BE2C (cell line): ENCODE measurements at regions not wholly inside any gene's neighbourhood (a gene's known extent, or its start where the extent isn't known, plus 50 kb on each side); places are given as distances from the start of the nearest gene placed in this dataset.

ENCODE experiments used
- DNase-seq: peaks from one replicate; pipeline ENCODE4 v3.0.0-alpha.2; 2020
- H3K27me3 ChIP-seq: fragments of 250-450 bp; sonication (Bioruptor Pico); 2 replicates; pipeline ENCODE4 v1.5.1; 2020; ENCODE audit warnings: mild to moderate bottlenecking
- H3K36me3 ChIP-seq: fragments of 250-450 bp; sonication (Bioruptor Pico); 2 replicates; pipeline ENCODE4 v1.5.1; 2020; ENCODE audit warnings: mild to moderate bottlenecking
- H3K4me1 ChIP-seq: fragments of 250-450 bp; sonication (Bioruptor Pico); 2 replicates; pipeline ENCODE4 v1.5.1; 2020
- H3K4me3 ChIP-seq: 2 replicates; pipeline ENCODE4 v1.5.1; 2011; ENCODE audit warnings: low read depth, low read length
- H3K9me3 ChIP-seq: fragments of 250-450 bp; sonication (Bioruptor Pico); 2 replicates; pipeline ENCODE4 v1.5.1; 2020
- CTCF ChIP-seq: IDR thresholded peaks from 2 replicates; pipeline ENCODE4 v1.5.1; 2012; ENCODE audit warnings: mild to moderate bottlenecking, low read depth, low read length

- Histone ChIP-seq H3K9me3 (no peaks in the 10 kb centered on the region), H3K36me3 (no peaks in the 10 kb centered on the region), H3K4me1 (no peaks in the 10 kb centered on the region), H3K4me3 (no peak overlapping the region), H3K27me3 (no peaks in the 10 kb centered on the region)
- TF ChIP-seq CTCF = no peak
- DNase-seq = no peak
Observed at GRCh38 chr5:6224406-6224805, 153.9 kb downstream of the MED10 start.

GRCh38 chr5:6222899-6223298 lies 155.4 kb downstream of the MED10 start:
- Histone ChIP-seq H3K36me3 (no peaks in the 10 kb centered on the region), H3K4me3 (no peak overlapping the region), H3K27me3 (no peaks in the 10 kb centered on the region), H3K4me1 (no peaks in the 10 kb centered on the region), H3K9me3 (no peaks in the 10 kb centered on the region)
- DNase-seq = no peak
- TF ChIP-seq CTCF = no peak

- no peaks in the 10 kb centered on the region for H3K9me3 ChIP-seq
- no peaks in the 10 kb centered on the region for H3K27me3 ChIP-seq
- no peak for DNase-seq
- H3K36me3 ChIP-seq = no peaks in the 10 kb centered on the region
- H3K4me3 ChIP-seq = no peak overlapping the region
- no peak for TF ChIP-seq CTCF
- no peaks in the 10 kb centered on the region for H3K4me1 ChIP-seq
Observed at GRCh38 chr5:6222121-6222520, 156.2 kb downstream of the MED10 start.

- no peaks in the 10 kb centered on the region for H3K9me3 ChIP-seq
- H3K27me3 ChIP-seq = no peaks in the 10 kb centered on the region
- no peak overlapping the region for H3K4me3 ChIP-seq
- DNase-seq = no peak
- no peaks in the 10 kb centered on the region for H3K4me1 ChIP-seq
- H3K36me3 ChIP-seq = no peaks in the 10 kb centered on the region
- no peak for TF ChIP-seq CTCF
Observed at GRCh38 chr5:6221141-6221626, 157.2 kb downstream of the MED10 start.

- H3K4me3 ChIP-seq = no peak overlapping the region
- H3K27me3 ChIP-seq = no peaks in the 10 kb centered on the region
Observed at GRCh38 chr5:6220346-6221088, 157.8 kb downstream of the MED10 start.

More at GRCh38 chr5:6220346-6221088, 157.8 kb downstream of the MED10 start:
- TF ChIP-seq CTCF = no peak
- H3K9me3 ChIP-seq = no peaks in the 10 kb centered on the region
- no peaks in the 10 kb centered on the region for H3K36me3 ChIP-seq
- H3K4me1 ChIP-seq = no peaks in the 10 kb centered on the region
- no peak for DNase-seq
